Uterus (tissue), 2 donors: ENCODE measurements at regions not wholly inside any gene's neighbourhood (a gene's known extent, or its start where the extent isn't known, plus 50 kb on each side); places are given as distances from the start of the nearest gene placed in this dataset.

Source experiments
- POLR2A ChIP-seq, 2 donors: fragments of 450-650 bp; IDR thresholded peaks; one replicate each; pipeline ENCODE4 v1.6.1; 2016; ENCODE audit warnings: antibody characterized with exemption in 2 of 2, mild to moderate bottlenecking in 1 of 2, moderate library complexity in 1 of 2
- TF ChIP-seq, protein P1 (sequence below), 4 experiments: fragments of 200-600 bp in 2 of 4; fragments of 450-650 bp in 2 of 4; sonication (generic) in 2 of 4; IDR thresholded peaks; one replicate each; pipeline ENCODE4 v1.5.1; 2016 to 2019; ENCODE audit warnings: antibody characterized with exemption in 4 of 4, mild to moderate bottlenecking in 2 of 4, moderate library complexity in 1 of 4

GRCh38 chr22:34808618-34809017, 257.3 kb upstream of the ISX start:
- TF ChIP-seq, protein P1, sequence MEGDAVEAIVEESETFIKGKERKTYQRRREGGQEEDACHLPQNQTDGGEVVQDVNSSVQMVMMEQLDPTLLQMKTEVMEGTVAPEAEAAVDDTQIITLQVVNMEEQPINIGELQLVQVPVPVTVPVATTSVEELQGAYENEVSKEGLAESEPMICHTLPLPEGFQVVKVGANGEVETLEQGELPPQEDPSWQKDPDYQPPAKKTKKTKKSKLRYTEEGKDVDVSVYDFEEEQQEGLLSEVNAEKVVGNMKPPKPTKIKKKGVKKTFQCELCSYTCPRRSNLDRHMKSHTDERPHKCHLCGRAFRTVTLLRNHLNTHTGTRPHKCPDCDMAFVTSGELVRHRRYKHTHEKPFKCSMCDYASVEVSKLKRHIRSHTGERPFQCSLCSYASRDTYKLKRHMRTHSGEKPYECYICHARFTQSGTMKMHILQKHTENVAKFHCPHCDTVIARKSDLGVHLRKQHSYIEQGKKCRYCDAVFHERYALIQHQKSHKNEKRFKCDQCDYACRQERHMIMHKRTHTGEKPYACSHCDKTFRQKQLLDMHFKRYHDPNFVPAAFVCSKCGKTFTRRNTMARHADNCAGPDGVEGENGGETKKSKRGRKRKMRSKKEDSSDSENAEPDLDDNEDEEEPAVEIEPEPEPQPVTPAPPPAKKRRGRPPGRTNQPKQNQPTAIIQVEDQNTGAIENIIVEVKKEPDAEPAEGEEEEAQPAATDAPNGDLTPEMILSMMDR (IDR thresholded peaks at IDR 0.05), result no peak
- no peak for TF ChIP-seq POLR2A (IDR thresholded peaks at IDR 0.05)
